NB4 (cell line): ENCODE measurements at regions not wholly inside any gene's neighbourhood (a gene's known extent, or its start where the extent isn't known, plus 50 kb on each side); places are given as distances from the start of the nearest gene placed in this dataset.

Experiments
- CTCF ChIP-seq: IDR thresholded peaks from one replicate; pipeline ENCODE4 v1.5.1; 2012; ENCODE audit warnings: low read depth, low read length
- MYC ChIP-seq: IDR thresholded peaks from 2 replicates; pipeline ENCODE4 v1.6.1; 2011; ENCODE audit warnings: low read depth, low read length
- POLR2A ChIP-seq: IDR thresholded peaks from 2 replicates; pipeline ENCODE4 v1.6.1; 2011; ENCODE audit warnings: mild to moderate bottlenecking; ENCODE audit not compliant: insufficient read length; ENCODE audit errors: extremely low read depth

- no peak for TF ChIP-seq CTCF
- no peak for TF ChIP-seq POLR2A
- no peak for TF ChIP-seq MYC
Observed at GRCh38 chr20:11981366-11981947, 63.8 kb downstream of the BTBD3 start.
